CD4-positive, alpha-beta T cell treated with Interleukin-10 for 1 hour (primary cell): ENCODE measurements at regions not wholly inside any gene's neighbourhood (a gene's known extent, or its start where the extent isn't known, plus 50 kb on each side); places are given as distances from the start of the nearest gene placed in this dataset.
"Not testable (repeated sequence)": the region's sequence is repeated elsewhere in the genome, so short reads cannot be mapped to it uniquely, and the experiment has no call there.

Experiments used
- DNase-seq: peaks from one replicate; pipeline ENCODE4 v3.0.0-alpha.2; 2020

DNA sequence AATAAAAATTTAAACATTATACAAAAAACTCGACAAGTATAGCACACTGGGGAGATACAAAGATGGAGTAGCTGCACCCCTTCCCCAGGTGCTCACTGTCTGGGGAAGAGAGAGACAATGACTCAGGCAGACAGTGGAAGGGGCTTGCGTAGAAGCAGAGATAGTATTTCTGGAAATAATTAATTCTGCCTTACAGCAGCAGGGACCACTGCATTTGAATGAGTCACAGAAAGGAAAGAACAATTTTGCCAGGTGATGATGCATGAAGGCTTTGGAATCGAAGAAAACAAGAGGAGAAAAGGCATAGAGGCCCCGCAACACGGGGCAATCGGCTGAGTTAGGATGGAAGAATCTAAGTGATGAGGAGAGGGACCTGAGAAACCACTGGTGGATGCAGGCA, 447.4 kb downstream of the EFNB2 start:
- DNase-seq, result no peak

DNA sequence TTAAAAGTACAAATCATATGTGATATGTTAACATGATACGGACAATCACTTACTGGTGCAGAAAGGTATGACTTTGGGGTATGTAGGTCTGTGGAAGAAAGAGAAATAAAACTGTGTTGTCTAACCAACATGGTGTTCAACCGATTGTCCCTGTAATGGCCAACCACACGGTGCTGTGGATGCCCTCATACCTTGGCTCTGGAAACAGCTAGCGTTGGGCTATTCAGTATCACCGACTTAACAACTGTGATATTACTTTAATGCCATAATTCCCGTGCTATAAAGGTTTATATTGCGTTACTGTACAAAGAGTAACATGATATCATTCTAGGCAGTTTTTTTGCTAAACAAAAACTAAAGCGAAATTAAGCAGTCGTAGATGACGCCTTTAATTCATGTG, 448.3 kb downstream of the EFNB2 start:
- DNase-seq, result no peak

DNA sequence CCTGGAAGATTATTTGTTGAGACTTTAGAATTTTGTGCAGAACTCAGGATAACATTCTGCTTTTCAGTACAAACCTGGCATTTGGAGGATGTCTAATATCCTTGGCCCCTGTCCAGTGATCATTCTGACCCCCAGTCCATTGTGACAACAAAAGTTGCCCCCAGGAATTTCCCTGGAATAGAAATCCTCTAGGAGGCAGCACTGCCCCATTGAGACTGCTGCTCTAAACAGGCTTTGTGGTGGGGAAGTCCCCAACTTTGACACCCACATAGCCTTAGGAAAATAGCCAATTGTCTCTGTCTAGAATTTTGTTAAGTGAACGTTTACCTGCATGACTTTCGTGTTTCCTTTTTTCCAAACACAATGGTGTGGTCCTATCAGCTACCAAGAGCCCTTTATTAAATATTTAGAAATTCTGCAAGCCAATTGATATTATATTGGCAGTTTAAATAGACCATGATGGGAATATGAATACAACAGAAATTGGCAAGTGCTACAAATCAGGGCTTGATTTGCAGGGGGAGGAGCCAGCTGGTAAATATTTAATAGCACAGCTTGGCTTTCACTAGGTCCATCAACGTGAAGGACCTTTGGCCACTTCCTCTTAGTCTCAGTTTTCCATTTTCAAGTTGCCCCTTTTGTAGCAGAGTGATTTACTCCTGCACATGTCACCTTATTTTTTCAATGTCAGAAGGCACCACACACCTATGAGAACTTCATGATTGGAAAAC, 451.7 kb downstream of the EFNB2 start:
- no peak for DNase-seq

DNA sequence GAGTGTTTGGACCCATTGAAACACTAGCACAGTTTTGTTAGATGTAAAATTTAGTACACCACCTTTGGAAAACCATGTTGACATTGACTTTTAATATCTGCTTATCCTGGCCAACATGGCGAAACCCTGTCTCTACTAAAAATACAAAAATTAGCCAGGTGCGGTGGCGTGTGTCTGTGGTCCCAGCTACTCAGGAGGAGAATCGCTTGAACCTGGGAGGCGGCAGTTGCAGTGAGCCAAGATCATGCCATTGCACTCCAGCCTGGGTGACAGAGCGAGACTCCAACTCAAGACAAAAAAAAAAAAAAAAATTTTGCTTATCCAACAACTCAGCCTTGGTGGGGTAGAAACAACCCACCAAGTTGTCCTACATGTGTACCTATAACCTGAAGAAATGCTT, 454.2 kb downstream of the EFNB2 start:
- not testable (repeated sequence) for DNase-seq

DNA sequence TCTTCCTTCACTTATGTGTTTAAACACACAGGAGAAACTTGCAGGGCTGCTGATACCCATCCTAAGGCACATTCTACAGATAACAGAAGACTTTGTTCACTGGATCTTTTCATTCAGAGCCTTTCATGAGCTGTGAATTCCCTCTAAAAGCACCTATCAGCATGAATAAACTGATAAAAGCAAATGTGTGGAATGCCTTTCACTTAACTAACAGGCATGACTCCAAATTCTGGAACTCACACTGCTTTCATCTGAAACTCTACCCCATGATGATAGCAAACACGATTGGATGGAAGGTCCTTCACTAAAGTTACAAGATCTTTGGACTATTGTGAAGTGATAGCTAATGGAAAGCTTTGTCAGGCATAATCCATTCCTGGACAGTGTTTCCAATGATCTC, 457.3 kb downstream of the EFNB2 start:
- DNase-seq, result no peak

DNA sequence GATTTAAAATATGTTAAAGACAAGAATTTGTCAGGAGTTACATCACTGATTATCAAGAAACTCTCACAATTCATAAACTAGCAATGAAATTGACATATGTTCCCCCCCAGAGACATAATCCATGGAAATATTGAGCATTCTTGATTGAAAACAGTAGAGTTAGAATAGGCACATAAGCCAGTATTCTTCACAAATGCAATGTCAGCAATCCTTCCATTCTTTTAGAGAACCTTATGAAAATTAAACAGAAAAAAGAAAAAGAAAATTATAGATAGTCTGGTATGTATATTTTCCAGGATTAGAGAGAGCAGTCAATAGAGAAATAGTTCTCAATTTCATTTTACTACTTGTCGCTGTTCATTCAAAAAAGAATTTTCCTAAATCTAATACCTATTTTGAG, 458.4 kb downstream of the EFNB2 start:
- no peak for DNase-seq

DNA sequence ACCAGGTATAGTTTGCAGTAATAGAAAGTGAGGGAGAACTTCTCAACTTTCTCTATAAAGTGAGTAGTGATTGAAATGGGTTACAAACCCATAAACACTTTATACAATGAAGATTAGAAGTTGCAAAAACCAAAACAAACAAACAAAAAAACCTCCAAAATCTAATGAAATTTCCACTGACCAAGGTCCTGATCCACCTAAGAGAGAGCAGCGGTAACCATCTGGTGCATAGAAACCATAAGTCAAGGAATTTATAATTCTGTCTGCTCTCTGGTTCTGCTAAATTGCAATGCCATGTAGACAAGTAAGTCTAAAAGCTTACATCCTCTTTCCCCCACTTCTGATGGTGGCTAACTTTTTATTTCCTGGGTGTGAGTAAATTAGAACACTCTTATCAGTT, 463.4 kb downstream of the EFNB2 start:
- no peak for DNase-seq

DNA sequence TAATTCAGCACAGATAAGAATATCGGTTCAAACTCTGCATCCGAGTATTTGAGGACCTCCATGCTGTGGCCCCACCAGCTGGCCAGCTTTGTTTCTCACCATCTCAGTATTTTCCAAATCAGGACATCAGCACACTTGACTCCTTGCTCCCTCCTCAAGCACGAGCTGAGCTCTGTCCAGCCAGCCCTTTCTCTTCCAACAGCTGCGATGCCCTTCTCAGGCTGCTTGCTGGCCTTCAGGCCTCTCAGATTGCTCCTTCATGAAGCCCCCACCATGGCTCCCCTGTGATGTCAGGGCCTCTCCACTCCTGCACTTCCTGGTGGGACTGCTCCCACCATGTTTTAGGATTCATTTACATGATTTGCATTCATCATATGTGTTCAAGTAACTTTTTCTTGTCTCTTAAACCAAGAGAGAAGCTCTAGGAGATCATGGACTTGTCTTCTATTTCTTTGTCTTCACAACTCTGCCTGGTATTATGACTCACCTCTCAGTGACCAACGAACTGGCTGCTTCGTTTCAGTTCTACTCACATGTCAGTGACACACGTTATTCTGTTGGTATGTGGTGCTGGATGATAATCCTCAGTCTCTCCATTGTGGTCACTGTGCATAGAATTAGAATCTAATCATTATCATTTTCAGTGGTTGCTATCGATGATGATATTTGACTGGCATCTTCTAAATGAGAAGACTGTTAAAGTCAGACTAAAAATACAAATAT, 471.7 kb downstream of the EFNB2 start:
- no peak for DNase-seq

DNA sequence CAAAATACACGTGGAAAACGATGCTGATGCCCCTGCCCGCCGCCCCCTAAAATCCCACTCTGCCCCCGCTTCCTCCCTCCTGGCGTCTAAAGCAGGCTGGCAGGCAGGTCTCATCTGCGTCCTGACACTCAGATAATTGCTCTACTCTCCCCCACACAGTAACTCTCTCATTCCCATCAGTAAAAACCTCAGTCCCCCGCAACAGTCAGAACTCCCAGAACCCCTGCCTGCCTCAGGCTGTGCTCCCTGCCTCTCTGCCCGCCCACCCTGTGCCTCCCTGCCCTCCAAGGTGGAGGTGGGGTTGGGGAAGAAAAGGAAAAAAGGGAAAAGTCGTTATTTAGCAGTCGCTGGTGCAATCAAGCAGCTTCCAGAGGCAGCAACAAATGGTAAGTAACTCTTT, 473.7 kb downstream of the EFNB2 start:
- DNase-seq, result no peak

DNA sequence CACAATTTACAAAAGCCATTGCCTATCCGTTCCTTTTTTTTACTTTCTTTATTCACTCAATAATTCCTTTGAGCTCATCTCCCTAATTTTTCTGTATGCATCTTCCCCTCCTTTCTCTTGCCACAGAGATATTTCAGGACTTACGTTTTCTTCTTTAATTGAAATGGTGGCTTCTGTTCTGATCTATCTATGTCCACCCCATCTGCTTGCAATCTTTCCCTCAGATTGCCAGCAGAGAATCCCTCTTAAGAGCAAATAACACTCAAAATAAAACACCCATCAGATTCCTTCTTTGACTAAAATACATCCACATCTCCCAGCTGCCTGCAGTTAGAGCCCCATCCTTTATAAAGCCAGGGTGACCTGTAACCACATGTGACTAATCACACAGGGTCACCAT, 478.6 kb downstream of the EFNB2 start:
- DNase-seq, result no peak

DNA sequence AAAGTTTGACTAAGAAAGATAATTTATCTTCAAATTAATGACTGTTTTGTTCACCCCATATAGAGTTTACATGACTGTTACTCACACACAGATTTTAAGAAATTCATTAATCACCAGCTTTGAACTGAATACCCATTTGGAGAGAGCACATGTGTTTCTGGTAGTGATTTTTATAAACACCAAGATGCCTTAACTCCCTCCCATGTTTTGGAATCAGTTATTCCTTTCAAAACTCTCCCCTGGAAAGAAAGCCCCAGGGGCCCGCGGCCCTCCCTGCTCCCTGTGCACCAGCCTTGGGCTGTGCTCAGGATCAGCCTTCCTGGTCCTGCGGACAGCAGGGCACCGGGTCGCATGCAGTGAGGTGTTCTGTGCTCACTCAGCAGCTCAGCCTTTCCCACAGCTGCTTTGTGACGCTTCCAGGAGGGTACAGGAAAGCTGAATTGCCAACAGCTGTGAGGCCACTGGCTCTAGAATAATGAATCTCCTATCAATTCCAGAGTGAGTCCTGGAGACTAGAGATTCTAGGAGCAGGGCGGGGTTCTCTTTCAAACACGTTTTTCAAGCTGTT, 483.2 kb downstream of the EFNB2 start:
- no peak for DNase-seq

DNA sequence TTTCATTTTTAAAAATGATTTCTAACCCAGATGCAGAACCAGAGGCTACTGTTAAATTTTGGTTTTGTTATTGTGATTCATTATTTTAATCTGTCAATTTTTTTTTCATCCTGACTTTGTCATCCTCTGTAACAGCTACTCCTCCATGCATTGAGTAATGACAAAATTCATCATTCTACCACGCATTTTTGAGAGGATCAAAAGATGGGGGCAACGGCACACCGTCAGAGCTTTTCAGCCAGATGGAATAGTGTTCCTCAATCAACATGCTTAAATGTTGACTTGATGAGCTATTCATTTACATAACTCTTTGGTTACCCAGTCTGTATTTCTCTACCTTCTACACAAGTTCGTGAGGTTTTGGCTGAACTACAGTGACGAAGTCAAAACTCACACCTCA, 486.3 kb downstream of the EFNB2 start:
- no peak for DNase-seq

DNA sequence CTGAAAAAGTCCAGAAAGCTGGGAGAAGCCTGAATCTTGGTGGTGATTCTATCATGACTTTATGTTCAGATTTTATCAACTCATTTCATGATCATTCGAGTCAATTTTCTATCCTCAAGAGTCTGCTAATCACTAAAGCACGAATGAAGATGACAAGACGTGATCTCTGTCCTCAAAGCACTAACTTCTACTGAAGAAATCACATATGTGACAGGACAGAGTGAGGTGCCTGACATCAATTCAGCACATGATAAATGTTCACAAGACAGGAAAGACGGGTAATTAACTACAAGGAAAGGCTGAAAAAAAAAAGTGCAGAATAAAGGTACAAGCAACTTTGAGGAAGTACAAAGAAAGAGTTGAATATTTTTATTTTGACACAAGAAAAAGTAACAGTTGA, 487.1 kb downstream of the EFNB2 start:
- DNase-seq, result no peak

DNA sequence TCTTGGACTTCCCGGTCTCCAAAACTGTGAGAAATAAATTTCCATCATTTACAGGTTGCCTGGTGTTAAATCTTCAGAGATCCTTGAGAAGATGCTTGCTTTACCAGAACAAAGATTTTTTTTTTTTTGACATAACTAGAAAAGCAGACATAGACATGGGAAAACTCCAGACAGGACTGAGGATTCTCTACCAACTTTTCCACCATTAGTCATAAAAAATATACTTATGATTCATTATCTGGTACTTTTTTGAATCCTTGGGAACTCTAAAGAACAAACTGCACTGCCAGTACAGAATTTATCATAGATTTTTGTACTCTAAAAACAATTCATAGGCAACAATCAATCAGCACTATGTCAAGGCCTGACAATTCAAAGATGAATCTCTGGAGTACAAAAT, 487.6 kb downstream of the EFNB2 start:
- DNase-seq, result no peak

DNA sequence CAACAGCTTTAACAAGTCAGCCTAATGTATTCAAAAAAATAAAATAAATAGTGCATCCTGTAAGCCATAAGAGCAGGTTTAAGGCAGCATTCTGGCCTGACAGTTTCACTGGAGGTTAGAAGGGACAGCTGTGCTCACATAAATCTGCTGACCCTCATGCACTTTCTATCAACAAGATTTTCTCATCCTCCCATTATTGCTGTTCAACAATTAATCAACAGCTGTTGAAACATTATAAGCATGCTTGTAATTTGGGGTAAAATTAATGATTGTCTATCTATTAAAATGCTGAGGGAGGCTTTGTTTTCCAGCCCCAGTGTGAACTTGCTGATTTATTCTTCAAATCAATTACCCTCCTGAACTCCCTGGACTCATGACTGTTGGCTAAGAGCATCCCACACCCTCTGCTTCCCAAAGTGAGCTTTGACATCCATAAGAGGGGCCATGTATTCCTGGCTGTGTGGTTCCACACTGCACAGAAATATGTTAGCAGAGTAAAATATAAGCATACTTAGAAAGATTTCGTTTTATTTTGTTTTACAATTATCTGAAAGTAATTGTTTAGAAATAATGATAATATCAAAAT, 492.4 kb downstream of the EFNB2 start:
- no peak for DNase-seq

DNA sequence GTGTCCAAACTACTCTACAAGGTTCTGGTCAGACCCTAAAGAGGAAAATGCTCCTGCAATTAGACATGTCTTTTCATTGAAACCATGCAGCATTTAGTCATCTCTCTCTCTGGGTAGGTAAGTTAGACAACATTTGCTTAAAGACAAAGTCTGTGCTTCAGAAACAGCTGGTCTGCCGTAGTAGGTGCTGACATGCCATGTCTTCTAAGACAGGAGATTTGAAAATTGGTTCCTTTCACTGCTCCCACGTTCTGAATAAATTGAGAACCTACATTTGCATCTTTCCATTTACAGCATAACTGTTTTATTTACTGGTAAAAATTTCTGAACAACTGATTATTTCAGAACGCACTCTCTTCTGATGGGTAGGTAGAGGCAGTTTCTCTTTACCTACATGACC, 494.0 kb downstream of the EFNB2 start:
- no peak for DNase-seq

DNA sequence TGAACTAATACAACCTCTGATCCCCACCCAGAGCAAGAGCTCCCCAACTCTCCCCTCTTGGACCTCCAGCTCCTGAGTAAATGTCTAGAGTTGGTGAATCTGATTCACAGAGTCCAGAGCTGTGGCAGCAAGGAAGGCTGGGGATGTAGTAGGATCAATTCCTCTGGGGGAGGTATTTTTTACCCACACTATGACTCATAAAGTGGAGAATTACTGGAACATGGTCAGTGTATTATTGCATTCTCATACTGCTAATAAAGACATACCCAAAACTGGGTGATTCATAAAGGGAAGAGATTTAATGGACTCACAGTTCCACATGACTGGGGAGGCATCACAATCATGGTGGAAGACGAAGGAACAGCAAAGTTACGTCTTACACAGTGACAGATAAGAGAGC, 496.7 kb downstream of the EFNB2 start:
- DNase-seq, result no peak

DNA sequence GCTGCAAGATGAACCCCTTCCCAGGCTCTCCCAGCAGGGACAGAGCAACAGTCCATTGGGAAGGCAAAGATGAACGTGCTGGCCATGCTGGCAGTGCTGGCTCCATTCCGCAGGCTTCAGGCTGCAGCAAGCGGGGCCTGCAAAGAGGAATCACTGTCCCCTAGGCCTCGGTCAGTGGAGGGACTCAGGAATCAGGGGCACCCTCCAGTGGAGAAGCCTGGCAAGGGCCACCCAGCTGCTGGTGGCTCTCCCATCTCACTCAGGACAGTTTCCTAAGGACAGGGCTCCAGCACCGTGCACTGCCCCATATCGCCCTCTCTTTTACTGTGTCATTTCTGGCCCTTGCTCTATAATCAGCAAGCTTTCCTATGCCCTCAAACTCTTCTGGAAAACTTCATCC, 498.6 kb downstream of the EFNB2 start:
- no peak for DNase-seq

DNA sequence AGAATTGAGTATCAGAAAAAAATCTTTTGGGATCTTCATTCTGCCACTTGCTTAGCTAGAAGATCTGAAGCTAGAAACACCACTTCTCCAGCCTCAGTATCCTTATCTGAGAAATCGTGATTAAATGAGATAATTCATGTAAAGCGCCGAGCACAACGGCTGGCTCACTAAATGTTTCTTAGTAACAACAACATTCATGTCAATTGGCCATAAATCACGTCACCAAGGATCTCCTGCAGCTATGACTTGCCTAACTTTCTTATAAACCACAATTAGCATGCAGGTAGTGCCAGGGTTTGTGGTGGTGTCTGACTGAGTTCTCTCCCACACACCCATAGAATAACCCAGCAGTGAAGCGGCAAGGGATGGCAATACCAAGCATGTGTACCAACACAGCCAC, 501.3 kb downstream of the EFNB2 start:
- DNase-seq, result no peak

DNA sequence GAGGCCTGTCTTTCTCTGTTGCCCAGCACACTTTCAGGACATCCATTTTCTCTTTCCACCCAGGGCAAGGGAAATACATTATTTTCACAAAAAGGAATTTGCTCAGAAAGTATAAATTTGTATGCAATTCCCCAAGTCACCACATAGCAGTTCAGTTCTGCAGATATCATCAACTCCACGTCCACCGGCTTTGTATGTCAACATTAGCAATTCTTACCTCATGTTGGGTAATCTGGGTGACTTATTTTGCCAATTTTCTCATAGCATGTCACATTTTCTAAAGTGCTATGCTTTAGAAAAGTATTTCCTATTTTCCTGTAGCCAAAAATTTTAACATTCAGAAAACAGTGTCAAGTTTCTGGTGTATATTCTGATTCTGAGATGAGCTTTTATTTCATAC, 501.8 kb downstream of the EFNB2 start:
- DNase-seq, result no peak

DNA sequence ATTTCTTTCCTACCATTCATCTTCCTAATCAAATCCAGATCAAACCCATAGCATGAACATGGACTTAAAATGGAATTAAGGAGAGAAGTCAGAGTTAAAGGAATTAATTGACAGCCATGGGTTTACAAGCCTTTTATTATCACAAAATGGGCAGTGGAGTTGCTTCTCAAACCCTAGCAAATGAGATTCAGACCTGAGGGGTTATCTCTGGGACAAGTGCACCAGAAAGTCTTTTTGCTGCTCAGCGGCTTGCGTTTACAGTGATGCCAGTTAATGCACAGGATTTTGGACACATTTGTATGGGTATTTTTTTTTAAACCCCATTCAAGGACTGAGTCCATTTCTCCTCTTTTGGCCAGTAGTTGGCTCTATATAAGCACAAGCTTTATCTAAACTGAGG, 503.0 kb downstream of the EFNB2 start:
- no peak for DNase-seq

DNA sequence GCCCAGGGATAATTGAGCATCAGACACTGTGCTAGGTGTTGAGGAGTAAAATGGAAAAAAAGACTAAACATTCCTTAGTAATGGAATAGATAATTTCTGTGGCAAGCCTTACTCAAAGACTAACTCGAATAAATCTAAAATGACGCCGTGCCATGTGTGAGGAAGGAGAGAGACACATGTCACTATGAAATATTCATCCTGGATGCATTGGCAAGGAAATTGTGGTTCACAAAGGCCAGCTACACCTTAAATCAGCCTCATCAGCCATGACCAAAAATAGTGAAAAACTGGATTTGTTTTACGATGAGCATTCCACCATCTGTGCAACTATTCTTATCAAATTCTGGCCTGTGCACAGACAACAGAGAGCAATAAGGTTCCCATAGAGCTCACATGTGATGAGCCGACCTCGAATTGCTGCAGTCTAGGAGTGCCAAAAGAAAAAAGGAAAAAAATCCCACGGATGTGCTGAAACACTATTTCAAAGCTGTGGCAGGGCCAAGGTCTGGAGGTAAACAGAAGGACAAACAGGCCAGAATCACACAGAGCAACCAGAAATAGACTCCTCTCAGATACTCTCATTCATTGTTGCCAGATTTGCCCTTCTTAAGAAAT, 505.7 kb downstream of the EFNB2 start:
- DNase-seq, result no peak

DNA sequence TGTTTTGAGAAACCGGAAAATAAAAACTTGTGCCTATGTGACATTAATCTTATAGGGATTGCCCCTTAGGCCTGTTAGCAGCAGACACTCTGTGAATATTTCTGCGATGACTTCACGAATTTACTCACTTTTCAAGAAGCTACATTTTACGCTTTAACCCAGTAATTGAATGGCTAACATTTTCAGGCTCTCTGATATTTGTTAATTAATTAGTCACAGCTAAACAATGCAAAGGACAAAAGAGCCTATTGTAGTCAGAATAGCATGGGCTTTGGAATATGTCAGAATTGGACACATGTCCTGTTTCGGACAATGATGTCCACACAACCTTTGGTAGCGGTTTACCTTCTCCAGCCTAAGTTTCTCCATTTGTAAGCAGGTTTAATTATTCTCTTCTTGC, 506.6 kb downstream of the EFNB2 start:
- no peak for DNase-seq

DNA sequence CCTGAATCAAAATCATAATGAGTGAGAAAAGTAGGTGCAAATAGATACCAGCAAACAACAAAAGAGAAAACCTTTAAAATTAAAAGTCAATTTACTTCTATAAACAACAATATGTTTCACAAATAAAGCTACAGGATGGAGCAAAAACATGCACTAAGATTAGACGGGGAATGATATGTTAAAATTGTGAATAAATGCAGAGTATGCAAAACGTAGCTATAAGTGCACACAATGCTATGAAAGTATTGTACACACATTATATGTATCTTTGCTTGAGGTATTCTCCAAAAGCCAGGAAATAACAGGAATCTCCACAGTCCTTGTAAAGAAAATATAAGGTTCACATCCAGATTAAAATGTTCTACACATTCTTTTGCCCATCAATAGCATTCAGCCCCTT, 523.9 kb downstream of the EFNB2 start:
- no peak for DNase-seq
